ENCODE measurements at regions not wholly inside any gene's neighbourhood (a gene's known extent, or its start where the extent isn't known, plus 50 kb on each side); places are given as distances from the start of the nearest gene placed in this dataset.
"Not testable (repeated sequence)": the region's sequence is repeated elsewhere in the genome, so short reads cannot be mapped to it uniquely, and the experiment has no call there.

GRCh38 chr5:71907608-71908145, 188.6 kb downstream of the CARTPT start:
- no peak for DNase-seq

GRCh38 chr5:71910741-71911140, 191.7 kb downstream of the CARTPT start:
- DNase-seq = no peak

GRCh38 chr5:71912021-71912420, 192.9 kb downstream of the CARTPT start:
- no peak for DNase-seq

- no peak for DNase-seq
These were observed 193.0 kb upstream of the MAP1B start for GRCh38 chr5:71914281-71914680.

- DNase-seq = peak; percentile 76
These were observed 184.6 kb upstream of the MAP1B start for GRCh38 chr5:71922584-71923106.

GRCh38 chr5:71923755-71924154, 183.5 kb upstream of the MAP1B start:
- DNase-seq = no peak

- DNase-seq = no peak
These were observed 182.9 kb upstream of the MAP1B start for GRCh38 chr5:71924325-71924724.

- peak; percentile 74 for DNase-seq
These were observed 182.3 kb upstream of the MAP1B start for GRCh38 chr5:71924980-71925379.

GRCh38 chr5:71925608-71926091, 181.6 kb upstream of the MAP1B start:
- peak; percentile 59 for DNase-seq

- no peak for DNase-seq
These were observed 178.3 kb upstream of the MAP1B start for GRCh38 chr5:71929003-71929402.

- not testable (repeated sequence) for DNase-seq
These were observed 176.7 kb upstream of the MAP1B start for GRCh38 chr5:71930554-71930953.

GRCh38 chr5:71932131-71932654, 175.1 kb upstream of the MAP1B start:
- peak; percentile 34 for DNase-seq

- peak; percentile 83 for DNase-seq
These were observed 174.5 kb upstream of the MAP1B start for GRCh38 chr5:71932655-71933338.

GRCh38 chr5:71934322-71934721, 173.0 kb upstream of the MAP1B start:
- peak; percentile 45 for DNase-seq

- no peak for DNase-seq
These were observed 169.2 kb upstream of the MAP1B start for GRCh38 chr5:71937921-71938698.

GRCh38 chr5:71938895-71939294, 168.4 kb upstream of the MAP1B start:
- DNase-seq = no peak

GRCh38 chr5:71939452-71940230, 167.6 kb upstream of the MAP1B start:
- DNase-seq = no peak

- no peak for DNase-seq
These were observed 163.4 kb upstream of the MAP1B start for GRCh38 chr5:71943874-71944273.

GRCh38 chr5:71945436-71945835, 161.8 kb upstream of the MAP1B start:
- DNase-seq = no peak

GRCh38 chr5:71946343-71947030, 160.8 kb upstream of the MAP1B start:
- no peak for DNase-seq

GRCh38 chr5:71948206-71948605, 159.1 kb upstream of the MAP1B start:
- no peak for DNase-seq

GRCh38 chr5:71949772-71950171, 157.5 kb upstream of the MAP1B start:
- DNase-seq = no peak

Data from fibroblast of skin of scalp (primary cell).